H1 (cell line): ENCODE measurements at regions not wholly inside any gene's neighbourhood (a gene's known extent, or its start where the extent isn't known, plus 50 kb on each side); places are given as distances from the start of the nearest gene placed in this dataset.

Experiments
- CBX5 ChIP-seq: fragments of 300-800, 300-1000 bp; sonication (generic); IDR thresholded peaks from 2 replicates; pipeline ENCODE4 v1.7.1; 2016; ENCODE audit warnings: antibody characterized with exemption, low read length, low read depth
- CHD2 ChIP-seq: IDR thresholded peaks from 2 replicates; pipeline ENCODE4 v1.6.1; 2012; ENCODE audit warnings: low read length, improper control_type of control experiment
- CREB1 ChIP-seq: IDR thresholded peaks from 2 replicates; pipeline ENCODE4 v1.6.1; 2012; ENCODE audit warnings: inconsistent platforms
- EP300 ChIP-seq, 2 experiments: IDR thresholded peaks; 1 replicate in 1 of 2; 2 replicates in 1 of 2; pipeline ENCODE4 v1.6.1; 2011 to 2012; ENCODE audit warnings: low read depth in 2 of 2, low read length in 2 of 2, mild to moderate bottlenecking in 2 of 2, borderline replicate concordance in 1 of 2, inconsistent platforms in 1 of 2, moderate library complexity in 1 of 2
- GTF2F1 ChIP-seq: IDR thresholded peaks from 2 replicates; pipeline ENCODE4 v1.6.1; 2012; ENCODE audit warnings: low read depth, low read length, improper control_type of control experiment, borderline replicate concordance
- HDAC2 ChIP-seq, 2 experiments: fragments of 300-600 bp in 1 of 2; sonication (generic) in 1 of 2; IDR thresholded peaks; 2 replicates each; pipeline ENCODE4 v1.6.1; 2011 to 2012; ENCODE audit warnings: low read depth in 2 of 2, low read length in 2 of 2, mild to moderate bottlenecking in 2 of 2, moderate library complexity in 2 of 2, borderline replicate concordance in 1 of 2, inconsistent platforms in 1 of 2
- HDAC6 ChIP-seq: IDR thresholded peaks from one replicate; pipeline ENCODE4 v1.7.1; 2012; ENCODE audit warnings: low read depth, mild to moderate bottlenecking, inconsistent platforms, low read length, moderate library complexity
- JUN ChIP-seq: IDR thresholded peaks from 2 replicates; pipeline ENCODE4 v1.6.1; 2011; ENCODE audit warnings: low read depth, mild to moderate bottlenecking, improper control_type of control experiment, low read length
- MAFK ChIP-seq: IDR thresholded peaks from 2 replicates; pipeline ENCODE4 v1.6.1; 2012; ENCODE audit warnings: low read depth, mild to moderate bottlenecking, improper control_type of control experiment, low read length
- POLR2A ChIP-seq, 2 experiments: IDR thresholded peaks; 1 replicate in 1 of 2; 2 replicates in 1 of 2; pipeline ENCODE4 v1.6.1; 2011; ENCODE audit warnings: low read depth in 2 of 2, low read length in 2 of 2, mild to moderate bottlenecking in 2 of 2; ENCODE audit errors: control extremely low read depth in 1 of 2
- POLR2AphosphoS5 ChIP-seq: IDR thresholded peaks from 2 replicates; pipeline ENCODE4 v1.6.1; 2011; ENCODE audit warnings: low read depth, low read length
- POU5F1 ChIP-seq: IDR thresholded peaks from 2 replicates; pipeline ENCODE4 v1.6.1; 2011; ENCODE audit warnings: low read depth, mild to moderate bottlenecking, low read length, moderate library complexity
- RFX5 ChIP-seq: IDR thresholded peaks from 2 replicates; pipeline ENCODE4 v1.6.1; 2011; ENCODE audit warnings: low read depth, low read length, improper control_type of control experiment, borderline replicate concordance
- RXRA ChIP-seq: IDR thresholded peaks from 2 replicates; pipeline ENCODE4 v1.6.1; 2011; ENCODE audit warnings: low read depth, mild to moderate bottlenecking, low read length, moderate library complexity; ENCODE audit not compliant: insufficient read depth
- SIRT6 ChIP-seq: IDR thresholded peaks from one replicate; pipeline ENCODE4 v1.7.1; 2012; ENCODE audit warnings: low read length, inconsistent platforms
- SRF ChIP-seq: IDR thresholded peaks from 2 replicates; pipeline ENCODE4 v1.6.1; 2011; ENCODE audit warnings: mild to moderate bottlenecking, low read depth, low read length, moderate library complexity
- TAF1 ChIP-seq: IDR thresholded peaks from 2 replicates; pipeline ENCODE4 v1.6.1; 2011; ENCODE audit warnings: mild to moderate bottlenecking, low read depth, low read length
- TEAD4 ChIP-seq: IDR thresholded peaks from 2 replicates; pipeline ENCODE4 v1.6.1; 2012; ENCODE audit warnings: low read depth, low read length, inconsistent platforms, mixed read lengths
- ZNF274 ChIP-seq: IDR thresholded peaks from 2 replicates; pipeline ENCODE4 v1.7.0; 2012; ENCODE audit warnings: low read length, borderline replicate concordance; ENCODE audit errors: extremely low read depth

DNA sequence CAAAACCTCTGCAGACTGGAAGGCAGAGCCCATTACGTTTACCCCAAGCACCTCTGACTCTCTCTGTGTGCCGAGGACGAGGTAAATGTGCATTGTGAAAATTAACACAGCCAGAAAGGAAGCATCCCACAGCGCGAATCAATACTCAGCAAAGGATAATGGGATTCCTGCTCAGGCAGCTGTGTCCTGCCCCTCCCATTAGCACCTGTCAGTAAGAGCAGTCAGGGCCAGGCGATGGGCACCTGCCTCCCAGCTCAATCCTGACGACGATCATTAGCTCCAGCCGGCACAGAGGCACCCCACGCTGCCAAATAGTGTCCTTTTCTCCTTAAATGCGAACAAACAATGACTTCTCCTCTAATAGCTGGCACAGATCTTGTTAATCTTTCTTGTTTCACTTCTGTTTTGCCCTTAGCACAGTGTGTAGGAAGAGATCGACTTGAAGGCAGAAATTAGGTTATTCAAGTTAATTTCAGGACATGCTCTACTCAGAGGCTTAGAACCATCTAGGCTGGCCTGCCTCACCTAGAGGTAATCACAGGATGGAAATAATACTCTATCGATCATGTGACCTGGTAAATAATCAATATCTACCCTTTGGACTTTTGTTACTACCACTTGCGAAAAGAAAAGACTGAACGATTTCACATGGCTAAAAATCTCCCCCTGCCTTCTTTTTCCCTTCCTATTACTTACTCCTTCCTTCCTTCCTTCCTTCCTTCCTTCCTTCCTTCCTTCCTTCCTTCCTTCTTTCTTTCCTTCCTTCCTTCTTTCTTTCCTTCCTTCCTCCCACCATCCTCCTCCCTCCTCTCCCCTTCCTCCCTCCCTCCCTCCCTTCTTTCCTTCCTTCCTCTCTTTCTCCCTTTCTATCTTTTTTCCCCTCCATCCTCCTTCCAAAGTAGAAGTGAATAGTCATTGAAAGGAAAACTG lies 487.9 kb upstream of the ID2 start (continued):
- no peak for TF ChIP-seq RFX5
- no peak for TF ChIP-seq CHD2
- TF ChIP-seq CBX5 = no peak
- peak in 1 of 2 experiments; percentile 41; a peak in 1 of 3 replicates for TF ChIP-seq EP300 (IDR thresholded peaks at IDR 0.05; ENCODE audit: borderline replicate concordance in 1 of 2, low read depth in 2 of 2, low read length in 2 of 2)
- no peak for TF ChIP-seq MAFK
- TF ChIP-seq HDAC6 = no peak
- TF ChIP-seq TAF1 = no peak
- TF ChIP-seq POLR2A (IDR thresholded peaks at IDR 0.05; ENCODE audit: control extremely low read depth in 1 of 2, low read depth in 2 of 2, low read length in 2 of 2) = no peak
- no peak for TF ChIP-seq HDAC2 (IDR thresholded peaks at IDR 0.05; ENCODE audit: borderline replicate concordance in 1 of 2, low read depth in 2 of 2, low read length in 2 of 2)
- no peak for TF ChIP-seq ZNF274
- TF ChIP-seq JUN = no peak
- no peak for TF ChIP-seq SIRT6
- TF ChIP-seq POU5F1 = no peak
- TF ChIP-seq SRF = no peak
- TF ChIP-seq RXRA = no peak
- no peak for TF ChIP-seq POLR2AphosphoS5
- TF ChIP-seq TEAD4 = peak; percentile 63
- peak; percentile 54 for TF ChIP-seq CREB1
- no peak for TF ChIP-seq GTF2F1
